C4-2B (cell line): ENCODE measurements at regions not wholly inside any gene's neighbourhood (a gene's known extent, or its start where the extent isn't known, plus 50 kb on each side); places are given as distances from the start of the nearest gene placed in this dataset.

Experiments used
- H3K27ac ChIP-seq: fragments of 450-650 bp; 2 replicates; pipeline ENCODE4 v1.5.1; 2017
- CTCF ChIP-seq: fragments of 450-650 bp; conservative IDR thresholded peaks from 2 replicates; pipeline ENCODE4 v1.5.1; 2017; ENCODE audit warnings: mild to moderate bottlenecking
- ZFX ChIP-seq: fragments of 450-650 bp; IDR thresholded peaks from 2 replicates; pipeline ENCODE4 v1.6.1; 2017

- H3K27ac ChIP-seq = no peak overlapping the region
- TF ChIP-seq ZFX (no peak), CTCF (no peak)
Measured at GRCh38 chr1:78373676-78374075, 117.1 kb upstream of the PTGFR start.

DNA sequence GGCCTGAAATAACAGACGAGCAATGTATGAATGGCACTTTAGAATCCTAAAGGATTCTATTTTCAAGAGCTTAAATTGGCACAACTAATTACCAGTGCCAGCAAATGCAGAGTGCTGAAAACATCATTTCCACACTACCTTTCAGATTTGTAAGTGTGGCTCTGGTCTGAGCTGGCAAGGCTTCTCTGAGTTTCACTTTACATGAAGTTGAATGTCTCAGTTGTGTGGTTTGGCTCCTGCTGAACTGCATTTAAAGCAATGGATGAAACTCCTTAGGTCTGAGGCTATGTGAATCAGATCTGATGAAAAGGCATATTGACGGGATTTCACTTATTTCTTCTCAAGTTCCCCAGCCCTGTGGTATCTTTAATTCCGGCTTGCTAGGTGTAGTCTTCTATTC, 114.8 kb upstream of the PTGFR start:
- no peak overlapping the region for H3K27ac ChIP-seq
- TF ChIP-seq CTCF (no peak), ZFX (no peak)

DNA sequence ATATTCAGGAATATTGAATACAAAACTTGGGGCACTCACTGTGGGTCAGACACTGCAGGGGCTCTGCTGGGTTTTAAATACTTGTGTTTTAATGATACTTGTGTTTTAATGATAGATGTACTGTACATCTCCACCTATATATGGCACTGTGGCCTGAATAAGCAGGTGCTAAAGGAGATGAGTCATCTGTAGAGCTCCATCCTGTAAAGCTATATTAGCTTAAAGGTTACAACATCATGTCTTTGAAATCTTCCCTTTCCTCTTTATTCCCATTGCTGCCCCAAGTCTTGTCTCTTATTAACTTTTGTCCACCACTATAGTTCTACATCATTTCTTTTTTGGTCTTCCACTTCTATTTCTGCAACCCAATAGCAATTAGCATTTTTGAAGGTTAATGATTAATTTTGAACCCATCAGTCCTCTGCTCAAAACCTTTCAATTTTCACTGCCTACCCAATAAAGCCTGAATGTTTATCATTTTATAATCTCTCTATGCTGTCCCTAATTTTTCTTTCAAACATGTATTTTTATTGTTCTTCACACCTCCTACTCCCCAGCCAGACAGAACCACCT, 113.3 kb upstream of the PTGFR start:
- no peak overlapping the region for H3K27ac ChIP-seq
- no peak for TF ChIP-seq ZFX
- TF ChIP-seq CTCF = no peak

DNA sequence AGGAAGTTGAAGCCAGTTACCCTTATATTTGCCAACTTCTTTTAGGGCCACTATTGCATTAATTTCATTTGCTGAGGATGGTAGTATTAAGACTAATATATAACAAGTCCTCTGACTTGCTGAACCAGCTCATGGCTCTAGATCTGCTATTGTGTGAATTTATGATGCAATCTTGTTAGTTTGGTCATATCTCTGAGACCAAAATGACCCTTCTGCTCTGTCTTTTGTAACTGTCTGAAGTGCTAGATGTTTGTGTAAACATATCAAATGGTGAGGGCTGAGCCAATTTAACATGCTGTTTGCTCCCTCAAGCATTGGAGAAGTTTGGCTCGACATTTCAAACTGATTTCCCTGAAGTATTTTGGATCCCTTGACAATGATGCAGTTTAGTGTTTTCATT, 106.9 kb upstream of the PTGFR start:
- no peak overlapping the region for H3K27ac ChIP-seq

GRCh38 chr1:78385744-78386462, 104.9 kb upstream of the PTGFR start:
- TF ChIP-seq ZFX (no peak), CTCF (no peak)
- H3K27ac ChIP-seq = no peak overlapping the region

More for the DNA sequence above, 106.9 kb upstream of the PTGFR start:
- no peak for TF ChIP-seq CTCF
- TF ChIP-seq ZFX = no peak

DNA sequence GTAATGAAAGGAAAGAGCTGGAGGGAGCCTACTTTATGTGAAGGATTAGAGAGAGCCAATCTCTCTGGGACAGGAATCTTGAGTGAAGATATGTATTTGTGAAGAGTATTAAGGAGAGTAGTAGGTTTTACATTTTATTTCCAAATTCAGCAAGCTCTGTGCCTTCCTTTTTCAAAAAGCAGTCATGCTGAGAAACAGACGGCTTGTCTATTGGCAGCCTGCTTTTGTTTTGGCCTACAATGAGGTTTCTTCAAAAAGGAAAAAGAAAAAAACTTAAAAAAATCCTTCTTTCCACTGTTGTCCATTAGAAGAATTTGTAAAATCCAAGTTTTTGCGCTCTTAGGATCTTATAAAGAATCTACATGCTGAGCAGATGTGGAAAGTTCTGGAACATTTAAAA, 103.6 kb upstream of the PTGFR start:
- no peak overlapping the region for H3K27ac ChIP-seq
- TF ChIP-seq CTCF = no peak
- no peak for TF ChIP-seq ZFX

DNA sequence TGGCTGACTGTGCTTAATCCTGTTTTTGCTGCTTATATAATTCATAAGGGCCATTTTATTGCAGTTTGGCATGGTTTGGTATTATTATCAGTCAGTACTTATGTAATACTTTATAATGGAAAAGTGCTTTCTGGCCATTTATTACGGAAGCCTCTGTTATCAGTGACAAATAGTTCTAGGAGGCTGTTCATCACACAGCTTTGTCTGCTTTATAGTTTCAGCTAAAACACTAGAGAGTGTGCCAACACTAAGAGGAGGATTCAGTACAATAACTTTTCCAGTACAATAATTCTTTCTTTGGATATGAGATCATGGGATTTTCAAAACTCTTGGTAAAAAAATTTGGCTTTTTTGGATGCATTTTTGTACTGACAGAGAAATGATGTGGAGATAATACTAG, 102.9 kb upstream of the PTGFR start:
- no peak overlapping the region for H3K27ac ChIP-seq
- TF ChIP-seq ZFX (no peak), CTCF (no peak)
